Trophoblast cell (in vitro differentiated cells and primary cell): ENCODE measurements at regions not wholly inside any gene's neighbourhood (a gene's known extent, or its start where the extent isn't known, plus 50 kb on each side); places are given as distances from the start of the nearest gene placed in this dataset.

Source experiments
- DNase-seq, 2 donors: peaks; one replicate each; pipeline ENCODE4 v3.0.0-alpha.2; 2016
- H2AFZ ChIP-seq: 2 replicates; pipeline ENCODE4 v1.6.1; 2013; ENCODE audit warnings: low read length, moderate library complexity, mild to moderate bottlenecking; ENCODE audit not compliant: insufficient read depth, poor library complexity
- H2AK5ac ChIP-seq: 2 replicates; pipeline ENCODE4 v1.6.1; 2013; ENCODE audit warnings: mild to moderate bottlenecking, low read length
- H2BK120ac ChIP-seq: 2 replicates; pipeline ENCODE4 v1.6.1; 2013; ENCODE audit warnings: low read length, mild to moderate bottlenecking, moderate library complexity; ENCODE audit not compliant: insufficient read depth, poor library complexity
- H2BK12ac ChIP-seq: 2 replicates; pipeline ENCODE4 v1.6.1; 2013; ENCODE audit warnings: mild to moderate bottlenecking, low read length, moderate library complexity
- H2BK5ac ChIP-seq: 2 replicates; pipeline ENCODE4 v1.6.1; 2013; ENCODE audit warnings: low read length, low read depth, moderate library complexity, mild to moderate bottlenecking; ENCODE audit not compliant: poor library complexity
- H3K14ac ChIP-seq: 2 replicates; pipeline ENCODE4 v1.6.1; 2013; ENCODE audit warnings: mild to moderate bottlenecking, low read length
- H3K18ac ChIP-seq: 2 replicates; pipeline ENCODE4 v1.6.1; 2013; ENCODE audit warnings: mild to moderate bottlenecking, low read length
- H3K23ac ChIP-seq: 2 replicates; pipeline ENCODE4 v1.6.1; 2013; ENCODE audit warnings: low read length
- H3K27ac ChIP-seq: 2 replicates; pipeline ENCODE4 v1.5.1; 2013; ENCODE audit warnings: low read depth, mild to moderate bottlenecking, inconsistent platforms, low read length, moderate library complexity
- H3K27me3 ChIP-seq: 2 replicates; pipeline ENCODE4 v1.6.1; 2013; ENCODE audit warnings: inconsistent platforms, mild to moderate bottlenecking, low read length, moderate library complexity; ENCODE audit not compliant: insufficient read depth
- H3K36me3 ChIP-seq, 2 experiments: 1 replicate in 1 of 2; 2 replicates in 1 of 2; pipeline ENCODE4 v1.6.1; 2013; ENCODE audit warnings: low read length in 2 of 2, mild to moderate bottlenecking in 2 of 2, moderate library complexity in 1 of 2; ENCODE audit not compliant: insufficient read depth in 2 of 2, control insufficient read depth in 1 of 2
- H3K4ac ChIP-seq: 2 replicates; pipeline ENCODE4 v1.6.1; 2013; ENCODE audit warnings: low read depth, mild to moderate bottlenecking, low read length, moderate library complexity
- H3K4me1 ChIP-seq, 2 experiments: 1 replicate in 1 of 2; 2 replicates in 1 of 2; pipeline ENCODE4 v1.6.1; 2013; ENCODE audit warnings: low read length in 2 of 2, mild to moderate bottlenecking in 2 of 2, moderate library complexity in 1 of 2; ENCODE audit not compliant: insufficient read depth in 2 of 2, control insufficient read depth in 1 of 2
- H3K4me2 ChIP-seq: 2 replicates; pipeline ENCODE4 v1.6.1; 2013; ENCODE audit warnings: inconsistent platforms, mild to moderate bottlenecking, low read length, moderate library complexity
- H3K4me3 ChIP-seq: 2 replicates; pipeline ENCODE4 v1.5.1; 2013; ENCODE audit warnings: mild to moderate bottlenecking, low read depth, low read length, inconsistent platforms
- H3K79me1 ChIP-seq: one replicate; pipeline ENCODE4 v1.6.1; 2013; ENCODE audit warnings: low read length
- H3K79me2 ChIP-seq: 2 replicates; pipeline ENCODE4 v1.6.1; 2013; ENCODE audit warnings: low read length, mild to moderate bottlenecking; ENCODE audit not compliant: control insufficient read depth, insufficient read depth, poor library complexity
- H3K9ac ChIP-seq: 2 replicates; pipeline ENCODE4 v1.6.1; 2013; ENCODE audit warnings: mild to moderate bottlenecking, low read length
- H3K9me3 ChIP-seq: 2 replicates; pipeline ENCODE4 v1.6.1; 2013; ENCODE audit warnings: low read depth, mild to moderate bottlenecking, control low read depth, inconsistent platforms, low read length; ENCODE audit not compliant: insufficient read depth
- H4K12ac ChIP-seq: 2 replicates; pipeline ENCODE4 v1.6.1; 2013; ENCODE audit warnings: low read depth, mild to moderate bottlenecking, low read length, moderate library complexity
- H4K8ac ChIP-seq: 2 replicates; pipeline ENCODE4 v1.6.1; 2013; ENCODE audit warnings: low read depth, mild to moderate bottlenecking, low read length, moderate library complexity
- H4K91ac ChIP-seq: one replicate; pipeline ENCODE4 v1.6.1; 2013; ENCODE audit warnings: low read depth, mild to moderate bottlenecking, low read length, moderate library complexity
- WGBS: extraction: QIAGEN DNeasy Blood & Tissue Kit; methylation state at CpG from one replicate; pipeline ENCODE4 v1.1.7; 2013; ENCODE audit warnings: missing lambda C conversion rate; ENCODE audit not compliant: insufficient read length, insufficient coverage; ENCODE audit errors: extremely low coverage; 5-methylcytosine and 5-hydroxymethylcytosine counted together

- no peaks in the 10 kb centered on the region for H3K79me2 ChIP-seq
- H3K4ac ChIP-seq = no peak overlapping the region
- no peak for DNase-seq
- no peak overlapping the region for H2BK12ac ChIP-seq
- H3K9ac ChIP-seq = no peak overlapping the region
- H3K23ac ChIP-seq = no peak overlapping the region
- no peak overlapping the region for H2AK5ac ChIP-seq
- no peak overlapping the region for H2AFZ ChIP-seq
- WGBS = no CpG with 5 or more reads among the region's 3 CpGs
- no peak overlapping the region for H3K18ac ChIP-seq
- no peak overlapping the region for H2BK5ac ChIP-seq
- H3K27ac ChIP-seq = no peak overlapping the region
- H3K27me3 ChIP-seq = no peaks in the 10 kb centered on the region
- no peak overlapping the region for H4K8ac ChIP-seq
- H4K91ac ChIP-seq = no peak overlapping the region
- peaks cover 0 to 3% of the 10 kb centered on the region in 2 experiments for H3K4me1 ChIP-seq
- H3K4me3 ChIP-seq = no peak overlapping the region
- no peaks in the 10 kb centered on the region for H3K79me1 ChIP-seq
- H3K9me3 ChIP-seq = no peaks in the 10 kb centered on the region
- no peak overlapping the region for H2BK120ac ChIP-seq
- no peaks in the 10 kb centered on the region for H3K36me3 ChIP-seq
- H3K4me2 ChIP-seq = no peak overlapping the region
- H4K12ac ChIP-seq = no peak overlapping the region
- no peak overlapping the region for H3K14ac ChIP-seq
Observed at GRCh38 chr20:11034025-11034424, 360.2 kb upstream of the JAG1 start.

- H3K9me3 ChIP-seq = no peaks in the 10 kb centered on the region
- no peak overlapping the region for H2AFZ ChIP-seq
- peaks cover 0 to 3% of the 10 kb centered on the region in 2 experiments for H3K4me1 ChIP-seq
- no peak overlapping the region for H3K18ac ChIP-seq
- no peak overlapping the region for H2BK5ac ChIP-seq
- H3K27me3 ChIP-seq = no peaks in the 10 kb centered on the region
- no peak overlapping the region for H4K91ac ChIP-seq
- H3K27ac ChIP-seq = no peak overlapping the region
- no peak overlapping the region for H4K12ac ChIP-seq
- H3K4me2 ChIP-seq = no peak overlapping the region
- no peaks in the 10 kb centered on the region for H3K79me1 ChIP-seq
- no peak overlapping the region for H3K4me3 ChIP-seq
- no CpG with 5 or more reads among the region's 3 CpGs for WGBS
- H3K36me3 ChIP-seq = no peaks in the 10 kb centered on the region
- DNase-seq = no peak
- no peak overlapping the region for H3K4ac ChIP-seq
- no peaks in the 10 kb centered on the region for H3K79me2 ChIP-seq
- no peak overlapping the region for H2BK120ac ChIP-seq
- H2BK12ac ChIP-seq = no peak overlapping the region
- H4K8ac ChIP-seq = no peak overlapping the region
- H3K23ac ChIP-seq = no peak overlapping the region
- no peak overlapping the region for H3K14ac ChIP-seq
- H3K9ac ChIP-seq = no peak overlapping the region
- no peak overlapping the region for H2AK5ac ChIP-seq
Observed at GRCh38 chr20:11035211-11035610, 361.4 kb upstream of the JAG1 start.

DNA sequence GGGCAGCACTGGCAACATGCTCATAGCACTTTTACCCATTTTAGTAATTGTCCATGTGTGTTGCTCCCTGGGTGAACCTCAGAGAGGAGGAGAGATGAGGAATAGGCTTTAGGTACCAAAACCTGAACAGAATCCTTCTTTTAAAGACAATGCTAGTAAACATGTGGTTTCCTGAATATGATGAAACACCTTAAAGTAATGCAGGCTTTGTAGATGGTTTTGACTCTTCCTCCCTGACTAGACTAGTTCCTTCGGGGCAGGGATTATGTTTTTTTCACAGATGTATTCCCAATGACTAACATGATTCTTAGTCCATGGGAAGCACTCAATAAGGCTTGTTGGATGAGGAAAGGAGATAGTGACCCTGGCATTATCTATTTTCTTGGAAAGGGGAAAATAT is 367.6 kb upstream of the JAG1 start:
- H3K4me1 ChIP-seq = no peaks in the 10 kb centered on the region
- no peaks in the 10 kb centered on the region for H3K9me3 ChIP-seq
- H4K91ac ChIP-seq = no peak overlapping the region
- H3K4ac ChIP-seq = no peak overlapping the region
- H2AFZ ChIP-seq = no peak overlapping the region
- no peaks in the 10 kb centered on the region for H3K79me2 ChIP-seq
- DNase-seq = no peak
- no peak overlapping the region for H3K18ac ChIP-seq
- WGBS = no CpG with 5 or more reads among the region's 1 CpG
- H2BK12ac ChIP-seq = no peak overlapping the region
- no peak overlapping the region for H2BK5ac ChIP-seq
- no peak overlapping the region for H4K8ac ChIP-seq
- no peak overlapping the region for H4K12ac ChIP-seq
- no peak overlapping the region for H3K9ac ChIP-seq
- no peak overlapping the region for H3K4me2 ChIP-seq
- no peaks in the 10 kb centered on the region for H3K36me3 ChIP-seq
- H3K14ac ChIP-seq = no peak overlapping the region
- no peak overlapping the region for H3K4me3 ChIP-seq
- H3K79me1 ChIP-seq = no peaks in the 10 kb centered on the region
- H3K23ac ChIP-seq = no peak overlapping the region
- no peak overlapping the region for H3K27ac ChIP-seq
- no peak overlapping the region for H2BK120ac ChIP-seq
- H2AK5ac ChIP-seq = no peak overlapping the region
- no peaks in the 10 kb centered on the region for H3K27me3 ChIP-seq

DNA sequence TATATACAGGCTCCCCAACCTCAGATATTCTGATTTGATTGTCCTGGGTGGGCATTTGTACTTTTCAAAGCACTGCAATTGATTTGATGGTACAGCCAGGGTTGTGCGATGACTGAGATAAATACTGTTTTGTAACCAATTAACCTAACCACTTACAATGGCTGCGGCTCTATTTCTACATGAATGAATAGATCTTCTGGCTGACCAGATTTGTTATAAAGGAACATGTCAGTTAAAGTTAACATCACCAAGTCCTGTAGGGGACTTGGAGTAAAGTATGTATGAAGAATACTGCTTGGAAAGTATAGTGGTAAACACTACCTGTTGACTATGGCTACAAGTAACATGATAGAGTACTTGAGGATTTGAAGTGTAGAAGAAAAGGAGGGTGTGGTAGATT is 369.2 kb upstream of the JAG1 start:
- H3K4me1 ChIP-seq = no peaks in the 10 kb centered on the region
- no peak overlapping the region for H3K9ac ChIP-seq
- no peak overlapping the region for H2BK120ac ChIP-seq
- H3K4me3 ChIP-seq = no peak overlapping the region
- no peaks in the 10 kb centered on the region for H3K27me3 ChIP-seq
- no peak overlapping the region for H4K91ac ChIP-seq
- no peak overlapping the region for H2BK5ac ChIP-seq
- WGBS = no CpG with 5 or more reads among the region's 2 CpGs
- no peak overlapping the region for H3K4me2 ChIP-seq
- DNase-seq = no peak
- H2AK5ac ChIP-seq = no peak overlapping the region
- H2AFZ ChIP-seq = no peak overlapping the region
- H3K9me3 ChIP-seq = no peaks in the 10 kb centered on the region
- H3K36me3 ChIP-seq = no peaks in the 10 kb centered on the region
- no peak overlapping the region for H4K12ac ChIP-seq
- H3K14ac ChIP-seq = no peak overlapping the region
- no peak overlapping the region for H4K8ac ChIP-seq
- H3K23ac ChIP-seq = no peak overlapping the region
- no peak overlapping the region for H3K27ac ChIP-seq
- no peak overlapping the region for H3K4ac ChIP-seq
- H3K79me2 ChIP-seq = no peaks in the 10 kb centered on the region
- H3K79me1 ChIP-seq = no peaks in the 10 kb centered on the region
- no peak overlapping the region for H2BK12ac ChIP-seq
- H3K18ac ChIP-seq = no peak overlapping the region
